ENCODE measurements at regions not wholly inside any gene's neighbourhood (a gene's known extent, or its start where the extent isn't known, plus 50 kb on each side); places are given as distances from the start of the nearest gene placed in this dataset.

- ChIA-PET POLR2A (no interaction called here), CTCF (no interaction called here)
Observed at GRCh38 chr18:41490861-41491260, 464.2 kb upstream of the PIK3C3 start.

GRCh38 chr18:41486575-41486974 is 468.5 kb upstream of the PIK3C3 start:
- ChIA-PET POLR2A (no interaction called here), CTCF (no interaction called here)

GRCh38 chr18:41484069-41484468 is 471.0 kb upstream of the PIK3C3 start:
- POLR2A ChIA-PET = no interaction called here
- CTCF ChIA-PET = no interaction called here

- ChIA-PET POLR2A (no interaction called here), CTCF (interaction anchor here (1.4 kb wide), 1 partner anchor 9 kb away, joined by 3 read pairs; no protein-coding TSS in a partner anchor)
Observed at GRCh38 chr18:41482501-41482900, 472.5 kb upstream of the PIK3C3 start.

- CTCF ChIA-PET = no interaction called here
Observed at GRCh38 chr18:41466436-41467160, 488.4 kb upstream of the PIK3C3 start.

GRCh38 chr18:41465386-41465785 is 489.6 kb upstream of the PIK3C3 start:
- CTCF ChIA-PET = no interaction called here
- POLR2A ChIA-PET = no interaction called here

More at GRCh38 chr18:41466436-41467160, 488.4 kb upstream of the PIK3C3 start:
- POLR2A ChIA-PET = no interaction called here

- ChIA-PET POLR2A (no interaction called here), CTCF (no interaction called here)
Observed at GRCh38 chr18:41464278-41464677, 490.8 kb upstream of the PIK3C3 start.

GRCh38 chr18:41462946-41463345 is 492.1 kb upstream of the PIK3C3 start:
- ChIA-PET POLR2A (no interaction called here), CTCF (interaction anchor here (0.7 kb wide), 1 partner anchor 19 kb away, joined by 3 read pairs; no protein-coding TSS in a partner anchor)

GRCh38 chr18:41461114-41461513 is 493.9 kb upstream of the PIK3C3 start:
- ChIA-PET CTCF (no interaction called here), POLR2A (no interaction called here)

- POLR2A ChIA-PET = no interaction called here
- CTCF ChIA-PET = no interaction called here
Observed at GRCh38 chr18:41459656-41460055, 495.4 kb upstream of the PIK3C3 start.

- ChIA-PET CTCF (no interaction called here), POLR2A (no interaction called here)
Observed at GRCh38 chr18:41458376-41458775, 496.7 kb upstream of the PIK3C3 start.

GRCh38 chr18:41457765-41458326 is 497.2 kb upstream of the PIK3C3 start:
- ChIA-PET CTCF (no interaction called here), POLR2A (no interaction called here)

GRCh38 chr18:41456831-41457230 is 498.2 kb upstream of the PIK3C3 start:
- ChIA-PET CTCF (no interaction called here), POLR2A (no interaction called here)

- POLR2A ChIA-PET = no interaction called here
Observed at GRCh38 chr18:41449612-41450011, 505.4 kb upstream of the PIK3C3 start.

GRCh38 chr18:41444943-41445342 is 510.1 kb upstream of the PIK3C3 start:
- CTCF ChIA-PET = no interaction called here
- POLR2A ChIA-PET = no interaction called here

More at GRCh38 chr18:41449612-41450011, 505.4 kb upstream of the PIK3C3 start:
- CTCF ChIA-PET = no interaction called here

GRCh38 chr18:41436772-41437171 is 518.3 kb upstream of the PIK3C3 start:
- ChIA-PET POLR2A (no interaction called here), CTCF (no interaction called here)

GRCh38 chr18:41418598-41418997 is 536.4 kb upstream of the PIK3C3 start:
- POLR2A ChIA-PET = no interaction called here

GRCh38 chr18:41416044-41416443 is 539.0 kb upstream of the PIK3C3 start:
- ChIA-PET CTCF (no interaction called here), POLR2A (no interaction called here)

More at GRCh38 chr18:41418598-41418997, 536.4 kb upstream of the PIK3C3 start:
- CTCF ChIA-PET = no interaction called here

GRCh38 chr18:41410006-41410405 is 545.0 kb upstream of the PIK3C3 start:
- ChIA-PET POLR2A (no interaction called here), CTCF (no interaction called here)

- ChIA-PET CTCF (no interaction called here), POLR2A (no interaction called here)
Observed at GRCh38 chr18:41406834-41407233, 548.2 kb upstream of the PIK3C3 start.

- POLR2A ChIA-PET = no interaction called here
- CTCF ChIA-PET = no interaction called here
Observed at GRCh38 chr18:41396861-41397260, 558.2 kb upstream of the PIK3C3 start.

GRCh38 chr18:41396211-41396610 is 558.8 kb upstream of the PIK3C3 start:
- CTCF ChIA-PET = no interaction called here

More at GRCh38 chr18:41396211-41396610, 558.8 kb upstream of the PIK3C3 start:
- POLR2A ChIA-PET = no interaction called here

Measured in activated CD8-positive, alpha-beta memory T cell treated with anti-CD3 and anti-CD28 coated beads for 36 hours (primary cell).